ENCODE measurements at regions not wholly inside any gene's neighbourhood (a gene's known extent, or its start where the extent isn't known, plus 50 kb on each side); places are given as distances from the start of the nearest gene placed in this dataset.

- POLR2A ChIA-PET = no interaction called here
- peaks cover 1% of the 10 kb centered on the region; the same call in 1 of the 2 replicates for H3K27me3 ChIP-seq (ENCODE audit: control insufficient read depth, insufficient read depth, low read length)
- H3K4me3 ChIP-seq (ENCODE audit: low read depth, low read length) = no peak overlapping the region
- no peak for DNase-seq (ENCODE audit: low read depth)
- no peaks in the 10 kb centered on the region for H3K36me3 ChIP-seq (ENCODE audit: control insufficient read depth, insufficient read depth, low read length)
- CTCF ChIA-PET = interaction anchor here (0.9 to 2.3 kb wide), 2 partner anchors 9 to 34 kb away, joined by 3 to 8 read pairs; no protein-coding TSS in a partner anchor
- TF ChIP-seq CTCF (IDR thresholded peaks at IDR 0.05; ENCODE audit: insufficient read depth, low read depth, low read length) = no peak
These were observed 83.0 kb downstream of the RIPK4 start for GRCh38 chr21:41683815-41684214.

- no peak for TF ChIP-seq CTCF (IDR thresholded peaks at IDR 0.05; ENCODE audit: insufficient read depth, low read depth, low read length)
- no peak for DNase-seq (ENCODE audit: low read depth)
- peaks cover 1% of the 10 kb centered on the region; the same call in 1 of the 2 replicates for H3K27me3 ChIP-seq (ENCODE audit: control insufficient read depth, insufficient read depth, low read length)
- H3K4me3 ChIP-seq (ENCODE audit: low read depth, low read length) = no peak overlapping the region
- ChIA-PET CTCF (interaction anchor here (2.3 kb wide), 1 partner anchor 8 kb away, joined by 8 read pairs; no protein-coding TSS in a partner anchor), POLR2A (no interaction called here)
- H3K36me3 ChIP-seq (ENCODE audit: control insufficient read depth, insufficient read depth, low read length) = no peaks in the 10 kb centered on the region
These were observed 84.1 kb downstream of the RIPK4 start for GRCh38 chr21:41682719-41683179.

- ChIA-PET POLR2A (no interaction called here), CTCF (no interaction called here)
- no peak for TF ChIP-seq CTCF (IDR thresholded peaks at IDR 0.05; ENCODE audit: insufficient read depth, low read depth, low read length)
- H3K27me3 ChIP-seq (ENCODE audit: control insufficient read depth, insufficient read depth, low read length) = no peaks in the 10 kb centered on the region
- DNase-seq (ENCODE audit: low read depth) = no peak
- no peak overlapping the region for H3K4me3 ChIP-seq (ENCODE audit: low read depth, low read length)
- no peaks in the 10 kb centered on the region for H3K36me3 ChIP-seq (ENCODE audit: control insufficient read depth, insufficient read depth, low read length)
These were observed 84.7 kb downstream of the RIPK4 start for GRCh38 chr21:41681939-41682718.

GRCh38 chr21:41681348-41681801 is 85.5 kb downstream of the RIPK4 start:
- POLR2A ChIA-PET = no interaction called here
- DNase-seq (ENCODE audit: low read depth) = no peak
- Histone ChIP-seq H3K27me3 (ENCODE audit: control insufficient read depth, insufficient read depth, low read length) (no peaks in the 10 kb centered on the region), H3K36me3 (ENCODE audit: control insufficient read depth, insufficient read depth, low read length) (no peaks in the 10 kb centered on the region), H3K4me3 (ENCODE audit: low read depth, low read length) (no peak overlapping the region)
- no peak for TF ChIP-seq CTCF (IDR thresholded peaks at IDR 0.05; ENCODE audit: insufficient read depth, low read depth, low read length)
- CTCF ChIA-PET = interaction anchor here (1.4 to 1.6 kb wide), 2 partner anchors 31 to 68 kb away, joined by 3 to 4 read pairs; no protein-coding TSS in a partner anchor

- CTCF ChIA-PET = interaction anchor here (0.7 to 1.6 kb wide), 3 partner anchors 30 to 68 kb away, joined by 3 to 4 read pairs (median 3); no protein-coding TSS in a partner anchor
These were observed 86.2 kb downstream of the RIPK4 start for GRCh38 chr21:41680444-41681347.

More at GRCh38 chr21:41680444-41681347, 86.2 kb downstream of the RIPK4 start:
- Histone ChIP-seq H3K36me3 (ENCODE audit: control insufficient read depth, insufficient read depth, low read length) (no peaks in the 10 kb centered on the region), H3K27me3 (ENCODE audit: control insufficient read depth, insufficient read depth, low read length) (no peaks in the 10 kb centered on the region), H3K4me3 (ENCODE audit: low read depth, low read length) (no peak overlapping the region)
- no peak for DNase-seq (ENCODE audit: low read depth)
- no peak for TF ChIP-seq CTCF (IDR thresholded peaks at IDR 0.05; ENCODE audit: insufficient read depth, low read depth, low read length)
- POLR2A ChIA-PET = no interaction called here
